ENCODE measurements at regions not wholly inside any gene's neighbourhood (a gene's known extent, or its start where the extent isn't known, plus 50 kb on each side); places are given as distances from the start of the nearest gene placed in this dataset.

DNA sequence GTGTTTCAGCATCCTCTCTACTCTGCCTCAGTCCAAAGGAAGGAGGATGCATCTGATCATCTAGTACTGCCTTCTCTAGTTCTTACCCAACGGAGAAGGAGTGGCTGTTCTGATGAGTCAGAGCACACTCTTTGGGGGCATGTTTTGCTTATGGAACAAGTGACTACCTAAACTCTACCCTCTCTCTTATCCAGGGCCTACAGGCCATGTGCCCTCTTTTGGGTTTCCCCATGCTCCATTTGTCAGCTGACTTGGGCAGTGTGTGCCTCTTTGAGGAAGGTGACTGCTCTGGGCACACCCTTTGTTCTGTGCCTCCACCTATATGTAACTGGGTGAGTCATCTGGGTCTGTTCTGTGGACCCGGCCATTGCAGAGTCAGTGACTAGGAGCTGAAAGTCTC is 89.6 kb upstream of the BNC2 start:
- DNase-seq (ENCODE audit: low read depth in 4 of 4, low spot score in 3 of 4) = no peak

DNA sequence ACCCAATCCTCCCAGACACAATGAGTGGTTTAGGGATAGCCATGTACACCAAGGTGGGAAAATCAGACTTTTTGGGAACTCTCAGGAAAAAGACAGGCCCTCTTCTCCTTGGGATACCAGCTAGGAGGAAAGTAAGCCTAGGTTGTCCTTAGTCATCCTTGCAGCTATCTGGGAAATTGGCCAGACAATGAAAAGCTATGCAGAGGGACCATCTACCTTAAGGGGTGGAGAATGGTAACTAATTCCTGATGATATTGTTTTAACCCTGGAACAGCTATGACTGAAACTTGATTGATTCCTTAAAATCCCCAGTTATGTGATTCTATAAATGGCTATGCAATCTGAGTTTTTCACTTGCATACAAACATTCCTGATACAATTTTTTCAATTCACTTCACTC is 88.9 kb upstream of the BNC2 start:
- no peak for DNase-seq (ENCODE audit: low read depth in 4 of 4, low spot score in 3 of 4)

GRCh38 chr9:16954040-16954439 is 83.6 kb upstream of the BNC2 start:
- peak in 3 of 4 donors; percentile 20 to 35 (median 27) for DNase-seq (ENCODE audit: low read depth in 4 of 4, low spot score in 3 of 4)

GRCh38 chr9:16951502-16951901 is 81.0 kb upstream of the BNC2 start:
- no peak for DNase-seq (ENCODE audit: low read depth in 4 of 4, low spot score in 3 of 4)

DNA sequence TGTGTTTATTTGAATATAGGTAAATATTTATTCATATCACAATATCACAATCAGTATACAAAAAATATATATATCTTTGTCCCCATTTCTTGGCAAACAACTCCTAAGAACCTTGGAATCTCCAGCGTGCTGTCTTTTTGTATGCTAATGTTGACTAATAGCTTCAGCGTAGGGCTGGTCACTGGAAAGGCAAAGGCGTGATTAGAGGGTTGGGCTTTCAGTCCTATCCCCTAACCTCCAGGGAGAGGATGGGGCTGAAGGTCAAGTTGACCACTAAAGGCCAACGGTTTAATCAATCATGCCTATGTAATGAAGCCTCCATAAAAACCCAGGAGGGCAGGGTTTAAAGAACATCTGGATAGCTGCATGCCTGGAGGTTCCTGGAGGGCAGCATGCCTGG is 79.6 kb upstream of the BNC2 start:
- no peak for DNase-seq (ENCODE audit: low read depth in 4 of 4, low spot score in 3 of 4)

DNA sequence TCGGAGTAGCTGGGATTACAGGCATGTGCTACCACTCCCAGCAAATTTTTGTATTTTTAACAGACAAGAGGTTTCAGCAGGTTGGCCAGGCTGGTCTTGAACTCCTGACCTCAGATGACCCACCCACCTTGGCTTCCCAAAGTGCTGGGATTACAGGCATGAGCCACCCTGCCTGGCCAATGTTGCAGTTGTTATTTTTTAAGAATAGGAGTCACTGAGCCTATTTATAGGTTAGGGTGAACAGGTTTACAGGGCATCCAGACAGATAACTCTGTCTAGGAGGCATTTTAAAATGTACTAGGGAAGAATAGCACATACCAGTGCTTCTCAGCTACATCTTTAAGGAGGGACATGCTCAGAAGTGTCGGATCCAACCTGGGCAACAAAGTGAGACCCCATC is 60.1 kb upstream of the BNC2 start:
- DNase-seq (ENCODE audit: low read depth in 4 of 4, low spot score in 3 of 4) = no peak

- no peak for DNase-seq (ENCODE audit: low read depth in 4 of 4, low spot score in 3 of 4)
These were observed 57.9 kb upstream of the BNC2 start for GRCh38 chr9:16928179-16928945.

GRCh38 chr9:16925426-16925825 is 55.0 kb upstream of the BNC2 start:
- no peak for DNase-seq (ENCODE audit: low read depth in 4 of 4, low spot score in 3 of 4)

DNA sequence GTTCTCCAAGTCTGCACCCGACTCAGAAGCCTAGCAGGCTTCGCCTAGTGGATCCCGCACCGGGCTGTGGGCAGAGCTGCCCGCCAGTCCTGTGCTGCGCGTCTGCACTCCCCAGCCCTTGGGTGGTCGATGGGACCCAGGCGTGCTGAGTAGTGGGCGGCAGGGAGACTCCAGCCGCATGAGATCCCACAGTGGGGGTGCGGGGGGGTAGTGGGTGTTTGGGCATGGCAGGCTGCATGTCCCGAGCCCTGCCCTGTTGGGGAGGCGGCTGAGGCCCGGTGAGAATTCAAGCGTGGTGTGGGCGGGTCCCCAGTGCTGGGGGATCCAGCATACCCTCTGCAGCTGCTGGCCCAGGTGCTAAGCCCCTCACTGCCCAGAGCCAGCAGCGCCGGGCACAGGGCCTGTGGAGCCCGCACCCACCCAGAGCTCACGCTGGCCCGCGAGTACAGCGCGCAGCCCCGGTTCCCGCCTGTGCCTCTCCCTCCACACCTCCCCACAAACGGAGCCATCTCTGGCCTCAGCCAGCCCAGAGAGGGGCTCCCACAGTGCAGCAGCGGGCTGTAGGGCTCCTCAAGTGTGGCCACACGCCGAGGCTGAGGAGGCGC is 53.9 kb upstream of the BNC2 start:
- DNase-seq (ENCODE audit: low read depth in 4 of 4, low spot score in 3 of 4) = no peak

- DNase-seq (ENCODE audit: low read depth in 4 of 4, low spot score in 3 of 4) = no peak
These were observed 51.4 kb upstream of the BNC2 start for GRCh38 chr9:16921855-16922254.
